ENCODE measurements at regions not wholly inside any gene's neighbourhood (a gene's known extent, or its start where the extent isn't known, plus 50 kb on each side); places are given as distances from the start of the nearest gene placed in this dataset.

- TF ChIP-seq ZNF318 (CRISPR knock-in tag; IDR thresholded peaks at IDR 0.05) (no peak), ZBTB39 (CRISPR knock-in tag; IDR thresholded peaks at IDR 0.05) (no peak), ARNTL (CRISPR knock-in tag; IDR thresholded peaks at IDR 0.05) (no peak), ZNF383 (CRISPR knock-in tag; IDR thresholded peaks at IDR 0.05; ENCODE audit: borderline replicate concordance) (no peak), KDM2A (CRISPR knock-in tag; IDR thresholded peaks at IDR 0.05; ENCODE audit: borderline replicate concordance, low read depth) (peak; percentile 35; the same call in 1 of the 2 replicates), XRCC5 (optimal IDR thresholded peaks at IDR 0.05; ENCODE audit: low read length) (no peak), ZNF343 (CRISPR knock-in tag; IDR thresholded peaks at IDR 0.05) (no peak), SRSF1 (optimal IDR thresholded peaks at IDR 0.05; ENCODE audit: low read depth, low read length) (no peak), ZNF362 (CRISPR knock-in tag; IDR thresholded peaks at IDR 0.05; ENCODE audit: borderline replicate concordance) (no peak), HDAC6 (IDR thresholded peaks at IDR 0.05; ENCODE audit: low read depth, low read length) (no peak), HMGXB3 (CRISPR knock-in tag; IDR thresholded peaks at IDR 0.05; ENCODE audit: borderline replicate concordance) (no peak), ZNF674 (CRISPR knock-in tag; IDR thresholded peaks at IDR 0.05; ENCODE audit: low read depth) (no peak), ZNF672 (CRISPR knock-in tag; IDR thresholded peaks at IDR 0.05) (no peak)
These were observed 86.6 kb upstream of the ARHGAP32 start (continued) for GRCh38 chr11:129278586-129279319.

Measured in HepG2 (cell line).